ELF-1 (cell line): ENCODE measurements at regions not wholly inside any gene's neighbourhood (a gene's known extent, or its start where the extent isn't known, plus 50 kb on each side); places are given as distances from the start of the nearest gene placed in this dataset.

Experiments used
- DNase-seq: peaks from one replicate; pipeline ENCODE4 v3.0.0-alpha.2; 2016; ENCODE audit warnings: low read depth, low spot score

DNA sequence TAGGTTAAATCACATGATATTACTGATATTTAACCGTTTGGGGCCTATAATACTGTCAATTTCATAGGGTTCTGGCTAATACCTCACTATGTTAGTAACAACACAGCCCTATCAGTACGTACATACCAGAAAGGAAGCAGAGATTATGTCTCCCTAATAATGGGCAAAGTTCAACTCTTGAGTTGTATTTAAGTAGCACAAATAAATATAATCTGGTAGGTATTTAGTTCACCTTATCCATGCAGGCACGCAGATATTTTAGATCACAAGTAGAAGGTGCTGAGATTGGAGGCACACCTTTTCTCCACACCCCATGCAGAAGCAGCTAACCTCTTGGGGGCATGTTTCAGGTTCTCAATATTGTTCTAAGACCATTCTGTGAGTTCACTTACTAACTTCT is 118.9 kb downstream of the IRS1 start:
- DNase-seq = no peak

DNA sequence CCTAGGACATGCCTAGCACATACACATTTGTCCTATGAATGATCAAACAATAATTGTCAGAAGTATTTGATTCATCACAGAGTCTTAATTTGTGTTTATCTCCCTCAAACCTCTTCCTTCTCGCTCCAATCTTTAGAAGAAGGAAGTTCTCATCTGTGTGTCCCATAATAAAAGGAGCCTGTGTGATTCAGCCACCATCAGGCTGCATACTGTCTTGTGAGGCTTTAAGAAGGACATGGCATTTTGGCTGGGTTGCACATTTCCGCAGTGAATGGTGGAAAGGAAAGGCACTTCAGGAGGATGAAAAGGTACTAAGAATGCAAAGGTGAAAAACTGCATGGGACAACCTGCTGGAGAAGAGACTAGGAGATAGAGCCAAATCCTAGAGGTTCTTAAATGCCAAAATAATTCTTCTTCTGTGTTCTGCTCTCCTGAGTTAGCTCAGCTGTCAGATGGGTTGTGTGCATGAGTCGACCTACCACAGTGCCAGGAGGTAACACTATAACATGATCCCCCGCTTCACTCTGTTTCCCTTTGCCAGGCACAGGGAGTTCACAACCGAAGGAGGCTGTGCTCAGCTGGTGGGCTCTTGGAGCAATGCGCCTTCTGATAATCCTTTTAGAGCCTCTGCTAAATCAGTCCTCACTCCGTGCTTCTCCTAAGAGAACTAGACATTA is 120.1 kb downstream of the IRS1 start:
- no peak for DNase-seq

DNA sequence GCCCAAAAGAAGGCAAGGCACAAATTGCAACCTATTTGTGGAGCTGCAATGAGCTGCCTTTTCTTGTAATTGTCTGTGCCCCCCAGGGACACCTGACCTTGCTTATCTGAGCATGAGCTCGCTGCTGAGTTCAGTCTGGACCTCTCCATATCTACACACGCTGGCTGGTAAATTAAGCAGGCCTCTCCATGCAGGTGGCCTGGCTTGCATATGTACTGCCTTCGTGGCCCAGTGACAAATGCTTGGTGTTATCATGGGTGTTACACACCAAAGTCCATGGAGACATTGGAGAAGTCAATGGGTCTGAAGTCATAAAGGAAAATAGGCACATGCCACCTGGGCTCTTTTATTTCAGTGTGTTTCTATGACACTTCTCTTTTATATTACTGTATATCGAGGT is 121.2 kb downstream of the IRS1 start:
- no peak for DNase-seq

DNA sequence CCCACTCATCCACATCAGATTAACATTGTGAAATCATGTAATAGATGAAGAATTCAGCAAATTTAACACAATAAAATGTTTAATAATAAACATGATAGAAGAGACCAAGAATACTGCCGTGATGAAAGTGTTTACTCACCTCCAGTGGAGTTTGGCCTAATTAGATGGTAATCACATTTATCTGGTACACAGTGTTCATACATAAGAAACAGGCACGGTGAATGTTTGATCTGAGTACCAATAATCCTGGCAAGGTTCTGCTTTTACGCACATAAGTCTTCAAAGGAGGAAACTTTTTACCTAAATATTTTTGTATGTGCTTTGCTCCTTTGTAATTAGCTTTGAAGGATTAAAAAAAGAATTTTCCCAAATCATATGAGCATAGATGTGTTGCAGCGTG is 122.5 kb downstream of the IRS1 start:
- DNase-seq = no peak

DNA sequence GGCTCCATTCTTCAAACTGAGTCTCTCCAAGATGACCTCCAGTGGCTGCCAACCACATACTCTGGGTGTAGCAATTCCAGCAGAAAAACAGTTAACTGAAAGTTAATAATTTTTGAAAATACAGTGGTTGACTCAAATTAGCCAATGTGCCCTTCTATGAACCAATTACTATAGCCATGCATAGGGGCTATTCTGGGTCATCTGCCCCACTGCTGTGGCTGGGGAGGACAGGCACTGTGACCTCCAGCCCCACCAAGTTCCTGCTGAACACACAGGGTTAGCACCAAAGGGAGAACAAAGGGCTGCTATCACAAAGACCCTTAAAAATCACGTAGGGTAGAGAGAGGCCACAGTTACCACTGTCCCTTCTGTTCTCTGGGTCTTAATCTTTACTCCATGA is 123.0 kb downstream of the IRS1 start:
- no peak for DNase-seq

DNA sequence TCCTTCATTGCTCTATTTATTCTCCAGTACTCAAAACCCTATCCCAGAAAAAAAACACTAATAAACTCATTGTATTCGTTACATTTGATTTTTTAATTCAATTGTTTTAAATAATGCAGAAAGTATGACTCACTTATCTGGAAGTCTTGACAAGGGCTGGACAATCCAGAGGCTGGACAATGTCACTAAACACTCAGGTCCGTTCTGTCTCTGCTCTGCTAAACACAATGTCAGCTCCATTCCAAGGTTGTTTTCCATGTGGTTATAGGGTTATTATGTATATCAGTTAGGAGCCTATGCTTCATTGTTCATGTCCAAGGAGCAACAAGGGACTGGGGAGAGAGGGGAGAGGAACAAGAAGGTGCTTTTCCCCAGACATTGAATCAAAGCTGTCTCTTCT is 125.5 kb downstream of the IRS1 start:
- no peak for DNase-seq

DNA sequence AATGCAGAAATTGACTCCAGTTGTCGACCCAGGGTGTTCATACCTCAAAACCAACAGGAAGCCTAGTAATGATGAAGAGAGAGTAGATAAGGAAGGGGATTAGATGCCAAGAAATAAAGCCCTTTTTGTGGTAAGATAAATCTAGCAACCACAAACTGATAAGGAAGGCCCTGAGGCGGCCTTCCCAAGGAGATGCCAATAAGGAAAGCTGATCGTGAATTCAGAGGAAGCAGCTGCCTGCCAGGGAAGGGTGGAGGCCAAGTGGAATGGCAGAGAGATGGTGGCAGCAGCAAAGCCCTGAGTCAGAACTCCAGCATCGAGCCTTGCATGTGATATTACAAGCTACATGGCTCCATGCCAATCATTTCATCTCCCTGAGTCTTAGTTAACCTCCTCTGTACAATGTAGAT is 126.3 kb downstream of the IRS1 start:
- DNase-seq = peak; percentile 20

DNA sequence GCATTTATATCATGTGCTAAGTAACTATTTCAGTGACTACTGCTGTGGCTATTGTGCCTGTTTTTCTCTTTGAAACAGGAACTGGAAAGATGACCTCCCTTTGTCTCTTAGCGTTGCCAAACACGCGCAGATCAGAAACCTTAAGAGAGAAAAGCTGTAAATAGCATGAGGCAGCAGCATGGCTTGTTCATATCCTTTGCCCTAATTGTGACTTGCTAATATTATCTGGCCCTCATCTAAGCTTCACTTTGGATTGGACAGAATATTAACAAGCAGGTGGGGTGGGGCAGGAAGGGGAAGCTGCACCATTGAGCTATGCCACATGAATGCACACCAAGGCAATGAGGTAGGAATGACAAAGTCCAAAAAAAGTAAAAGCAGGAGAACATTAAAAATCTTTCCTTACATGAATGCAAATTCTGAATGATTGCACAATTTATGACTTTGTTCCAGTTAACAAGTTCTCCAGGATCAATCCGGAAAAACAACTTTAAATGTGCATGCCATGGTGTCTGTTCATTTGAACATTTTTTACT is 128.4 kb downstream of the IRS1 start:
- no peak for DNase-seq

DNA sequence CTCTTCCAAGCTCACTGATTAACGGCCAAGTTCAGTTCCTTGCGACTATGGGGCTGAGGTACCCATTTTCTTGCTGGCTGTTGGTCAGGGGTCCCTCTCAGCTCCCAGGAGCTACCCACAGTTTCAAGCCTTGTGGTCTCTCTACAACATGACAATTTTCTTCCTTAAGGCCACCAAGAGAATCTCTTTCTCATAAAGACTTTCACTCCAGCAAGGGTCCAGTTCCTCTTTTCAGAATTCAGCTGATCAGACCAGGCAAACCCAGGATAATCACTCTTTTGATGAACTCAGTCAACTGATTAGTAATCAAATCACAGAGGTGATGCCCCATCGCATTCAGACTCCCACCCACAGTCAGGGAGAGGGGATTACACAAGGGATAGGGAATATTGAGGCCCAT is 129.7 kb downstream of the IRS1 start:
- no peak for DNase-seq

DNA sequence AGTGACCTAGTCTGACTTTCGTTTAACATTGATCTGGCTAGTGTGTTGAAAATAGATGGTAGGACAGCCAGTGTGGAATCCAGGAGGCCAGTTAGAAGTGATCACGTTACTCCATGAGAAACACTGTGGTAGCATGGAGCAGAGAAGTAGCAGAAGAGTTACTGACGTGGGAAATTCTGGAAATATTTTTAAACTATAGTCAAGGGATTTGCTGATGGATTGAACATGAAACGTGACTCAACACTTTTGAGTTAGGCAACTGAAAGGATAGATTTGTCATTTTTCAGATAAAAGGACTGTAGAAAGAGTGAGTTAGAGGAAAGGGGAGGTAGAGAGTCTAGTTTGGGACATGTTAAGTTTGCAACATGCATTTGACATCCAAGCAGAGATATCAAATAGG is 130.4 kb downstream of the IRS1 start:
- DNase-seq = no peak

DNA sequence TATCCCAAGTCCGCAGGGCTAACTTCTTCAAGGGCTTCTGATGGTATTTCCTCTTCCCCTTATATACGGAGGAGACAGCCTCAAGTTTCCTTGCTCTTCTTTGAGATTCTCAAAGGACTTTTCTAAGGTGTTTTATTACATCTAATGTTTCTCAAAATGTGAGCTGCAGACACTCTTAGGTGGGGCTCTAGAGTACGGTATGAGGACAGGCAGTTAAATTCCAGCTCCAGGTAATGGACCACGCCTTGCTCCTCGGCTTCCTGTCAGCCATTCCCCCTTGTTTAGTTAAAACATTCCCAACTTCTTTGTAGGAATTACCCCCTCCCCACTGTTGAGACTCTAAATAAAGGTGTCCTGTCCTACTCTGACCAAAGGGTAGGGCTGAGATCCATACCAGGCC is 131.9 kb downstream of the IRS1 start:
- DNase-seq = no peak

DNA sequence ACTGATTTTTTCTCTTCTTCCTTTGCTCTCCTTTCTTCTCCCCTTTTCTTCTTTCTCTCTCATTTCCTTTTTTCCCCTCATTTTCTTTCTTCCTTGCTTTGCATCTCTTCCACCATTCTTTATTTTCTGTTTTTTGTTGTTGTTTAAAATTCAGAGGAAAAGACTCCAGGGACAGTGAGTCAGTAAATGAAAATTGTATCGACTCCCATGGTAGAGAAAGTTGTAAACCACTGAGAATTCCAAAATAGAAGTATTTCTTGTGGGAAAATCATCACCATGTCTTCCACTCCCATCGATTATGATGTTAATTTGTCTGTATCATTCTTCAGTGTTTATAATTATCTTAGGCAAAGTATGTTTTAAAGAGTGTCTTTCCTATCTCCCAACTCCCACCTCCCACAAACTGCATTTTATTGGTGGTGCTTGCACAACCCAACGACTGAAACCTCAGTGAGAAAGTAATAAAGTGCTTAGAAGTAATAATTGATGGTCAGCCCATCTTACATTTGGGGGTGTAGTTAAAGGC is 134.3 kb downstream of the IRS1 start:
- DNase-seq = no peak

DNA sequence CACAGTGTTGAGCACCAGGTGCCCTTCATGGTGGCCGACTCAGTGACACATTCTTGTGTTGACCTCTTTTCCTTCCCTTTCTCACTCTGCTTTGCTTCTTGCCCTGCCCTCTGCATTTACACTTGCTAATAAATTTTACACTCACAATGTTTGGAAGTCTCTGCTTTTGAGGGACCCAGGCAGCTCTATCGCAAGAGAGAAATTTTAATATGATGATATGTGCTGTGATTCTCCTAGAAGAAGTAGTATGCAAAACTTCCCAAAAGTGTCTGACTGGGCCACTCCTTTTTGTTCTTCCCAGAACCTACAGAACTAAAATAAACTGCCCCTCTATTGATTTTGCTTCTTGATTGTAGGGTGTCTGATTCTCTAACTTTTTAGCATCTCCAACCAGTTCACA is 135.0 kb downstream of the IRS1 start:
- no peak for DNase-seq

DNA sequence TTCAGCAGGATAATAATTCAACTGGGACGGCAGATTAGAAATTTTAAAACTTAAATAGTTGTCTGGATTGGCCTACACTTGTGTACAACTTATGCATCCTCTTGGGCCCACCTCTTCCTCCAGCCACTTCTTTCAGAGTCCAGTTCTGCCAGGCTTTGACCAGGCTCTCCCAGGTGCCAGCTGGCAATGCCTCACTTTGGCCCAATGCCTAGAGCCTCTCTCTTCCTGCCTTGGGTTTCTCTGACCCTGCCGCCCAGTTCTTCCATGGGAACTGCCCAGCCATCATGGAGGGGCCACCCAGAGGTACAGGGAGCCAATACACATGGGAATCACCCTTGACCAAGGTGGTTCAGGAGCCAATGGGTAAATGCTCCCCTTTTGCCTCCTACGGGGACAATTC is 135.5 kb downstream of the IRS1 start:
- DNase-seq = no peak

DNA sequence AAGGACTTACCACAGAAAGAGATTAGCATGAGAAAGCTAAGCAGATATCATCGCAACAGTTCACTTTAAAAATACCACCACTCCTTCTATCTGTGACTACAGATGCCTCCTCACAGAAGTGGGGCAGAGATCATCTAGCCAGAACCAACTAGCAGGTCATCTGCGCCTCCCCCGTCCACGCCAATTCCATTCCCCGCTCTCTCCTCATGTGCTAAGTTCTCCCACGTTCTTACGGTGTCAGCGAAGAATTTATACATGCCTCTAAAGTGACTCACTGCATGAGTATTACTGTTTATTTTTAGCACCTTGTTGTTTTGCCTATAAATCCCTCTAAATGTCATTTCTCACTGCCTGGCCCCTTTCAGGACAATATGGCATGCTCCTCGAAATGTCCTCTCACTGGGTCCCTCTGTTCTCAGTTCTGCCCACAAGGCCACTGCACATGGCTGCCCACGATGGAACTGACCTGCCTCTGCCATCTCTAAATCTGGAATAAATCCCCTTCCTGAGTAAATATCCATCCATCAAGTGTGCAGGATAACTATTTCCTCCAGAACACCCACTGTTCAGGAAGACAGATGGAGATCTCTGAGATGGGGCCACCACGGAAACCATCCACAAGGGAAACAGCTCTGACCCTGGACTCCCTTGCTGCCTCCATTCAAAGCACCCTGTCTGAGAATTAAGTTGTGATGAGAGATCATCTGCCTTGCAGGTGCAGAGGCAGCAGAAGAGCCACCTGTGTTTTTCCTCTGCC is 137.7 kb downstream of the IRS1 start:
- peak; percentile 8 for DNase-seq

DNA sequence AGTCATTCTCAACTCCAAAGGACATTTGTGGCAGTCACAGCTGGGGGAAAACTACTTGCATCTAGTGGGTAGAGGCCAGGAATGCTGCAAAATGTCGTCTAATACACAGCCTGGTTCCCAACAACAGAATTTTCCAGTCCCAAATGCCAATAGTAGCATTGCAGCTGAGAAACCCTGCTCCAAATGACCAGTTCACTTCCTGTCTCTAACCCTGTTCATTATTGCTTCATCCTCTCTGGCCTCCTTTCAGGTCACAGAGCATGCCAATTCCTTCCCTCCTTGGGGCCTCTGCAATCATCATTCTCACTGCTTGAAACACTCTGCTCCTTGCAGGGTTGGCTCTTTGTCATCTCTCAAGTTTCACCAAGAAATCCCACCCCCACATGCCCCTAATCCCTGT is 139.1 kb downstream of the IRS1 start:
- DNase-seq = no peak

DNA sequence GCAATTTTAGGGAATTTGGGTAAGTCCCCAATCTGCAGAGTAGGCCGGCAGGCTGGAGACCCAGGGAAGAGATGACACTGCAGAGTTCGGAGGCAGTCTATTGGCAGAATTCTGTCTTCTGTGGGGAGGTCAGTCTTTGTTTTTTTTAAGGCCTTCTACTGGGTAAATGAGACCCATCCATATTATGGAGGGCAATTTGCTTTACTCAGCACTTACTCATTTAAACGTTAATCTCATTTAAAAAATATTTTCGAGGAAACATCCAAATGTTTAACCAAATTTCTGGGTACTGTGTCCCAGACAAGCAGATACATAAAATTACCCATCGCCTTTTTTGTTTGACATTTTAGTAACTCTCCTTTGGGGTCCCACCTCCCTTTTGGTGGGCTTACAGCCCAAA is 139.5 kb downstream of the IRS1 start:
- DNase-seq = no peak

DNA sequence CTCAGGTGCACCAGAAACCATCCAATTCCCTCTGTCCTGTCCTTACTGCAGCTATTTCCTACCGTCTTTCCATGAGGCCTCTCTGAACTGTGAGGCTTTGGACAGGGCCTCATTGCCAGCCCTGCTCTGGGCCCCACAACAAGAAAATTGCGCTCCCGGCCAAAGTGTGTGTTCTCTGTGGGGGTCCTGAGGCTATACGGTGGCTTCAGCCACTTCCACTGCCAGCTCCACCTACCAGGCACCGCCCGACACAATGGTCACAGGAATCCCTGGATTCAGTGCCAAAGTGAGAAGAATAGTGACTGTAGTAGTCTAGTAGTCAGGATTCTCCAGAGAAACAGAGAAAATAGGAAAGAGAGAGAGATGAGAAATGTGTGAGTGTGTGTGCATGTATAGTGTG is 140.2 kb downstream of the IRS1 start:
- no peak for DNase-seq

DNA sequence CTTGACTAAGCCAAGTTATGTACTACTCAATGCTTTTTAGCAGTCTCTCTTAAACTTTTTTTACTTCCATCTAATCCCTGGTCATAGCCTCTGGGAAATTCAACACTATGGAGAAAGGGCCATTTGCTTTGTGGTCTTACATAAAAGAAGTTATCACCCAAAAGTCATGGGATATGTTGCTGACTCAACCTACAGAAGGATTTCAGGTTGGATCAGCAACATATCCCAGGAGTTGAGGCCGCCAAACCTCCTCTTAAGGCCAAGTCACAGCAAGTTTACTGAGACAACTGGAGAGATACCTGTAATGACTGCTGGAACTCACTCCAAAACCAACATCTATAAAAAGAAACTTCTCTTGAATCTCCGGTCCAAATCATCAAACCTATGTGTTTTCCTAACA is 141.1 kb downstream of the IRS1 start:
- no peak for DNase-seq

DNA sequence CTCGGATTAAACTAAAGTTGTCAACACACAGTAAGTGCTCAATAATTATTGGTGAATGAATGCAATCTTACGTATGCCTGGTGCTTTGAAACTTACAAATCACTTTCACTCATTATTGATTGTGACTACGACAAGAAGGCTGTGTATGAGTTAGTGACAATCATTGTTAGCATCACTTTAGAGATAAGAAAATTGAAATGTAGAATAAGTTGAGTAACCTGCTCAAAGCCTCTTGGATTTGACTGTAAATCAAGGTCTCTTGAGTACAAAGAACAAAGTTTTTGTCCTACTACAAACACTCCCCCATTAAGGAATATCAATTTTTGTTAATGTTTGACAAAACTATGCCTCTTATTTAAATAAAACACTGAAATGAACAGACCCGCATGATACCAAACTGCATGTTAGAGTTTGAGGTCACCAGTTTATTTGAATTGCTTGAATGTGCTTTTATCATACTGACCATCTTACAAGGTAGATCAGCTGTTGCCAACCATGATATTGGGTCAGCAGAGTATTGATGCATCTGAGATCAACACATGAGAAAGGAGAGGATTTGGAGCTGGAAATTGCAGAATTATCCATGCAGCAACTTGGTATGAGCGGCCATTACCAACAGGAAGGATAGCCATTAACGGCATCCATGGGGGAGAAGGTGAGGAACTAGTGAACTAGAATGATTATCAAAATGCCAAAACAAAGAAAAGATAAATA is 142.1 kb downstream of the IRS1 start:
- no peak for DNase-seq

DNA sequence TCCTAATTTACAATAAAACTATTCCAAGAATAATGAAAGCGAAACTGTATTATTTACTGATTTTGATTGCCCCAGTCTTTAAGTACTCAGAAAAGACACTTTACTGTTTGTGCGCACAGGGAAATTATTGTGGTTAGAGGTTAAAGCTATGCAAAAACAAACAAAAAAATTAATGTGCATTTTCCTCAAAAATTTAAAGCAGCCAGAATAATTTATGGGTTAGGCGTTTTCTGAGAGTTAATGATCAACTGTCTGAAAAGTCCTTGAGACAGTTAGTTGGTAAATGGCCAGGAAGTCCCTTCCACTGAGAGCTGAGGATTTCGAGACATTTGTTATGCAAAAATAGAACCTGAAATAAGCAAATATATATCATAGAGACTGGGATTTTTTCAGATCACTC is 143.3 kb downstream of the IRS1 start:
- DNase-seq = no peak

DNA sequence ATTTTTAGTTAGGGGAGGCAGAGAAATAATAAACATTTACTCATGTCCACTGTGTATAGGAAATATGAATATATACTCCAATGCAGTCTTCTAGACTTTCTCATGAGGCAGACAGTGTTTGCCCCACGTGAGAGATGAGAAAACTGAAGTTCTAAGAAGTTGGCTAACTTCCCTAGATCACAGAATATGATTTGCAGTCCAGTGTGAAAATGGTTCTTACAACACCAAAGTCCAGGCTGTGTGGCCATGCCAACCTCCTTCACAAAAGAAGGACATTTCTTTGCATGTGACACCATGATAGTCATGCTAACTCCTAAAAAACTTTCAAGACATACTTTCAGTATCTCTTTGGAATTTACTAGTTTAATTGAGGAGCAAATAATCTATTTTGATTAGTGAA is 143.7 kb downstream of the IRS1 start:
- DNase-seq = no peak
